GM10248 (cell line): ENCODE measurements at regions not wholly inside any gene's neighbourhood (a gene's known extent, or its start where the extent isn't known, plus 50 kb on each side); places are given as distances from the start of the nearest gene placed in this dataset.

Experiments
- CTCF ChIA-PET: fragments of 300-600 bp; sonication (Branson Sonifier 250); formaldehyde crosslinking; extraction: SDS; loops from one replicate; lab custom pipeline; 2021; ENCODE audit warnings: antibody characterized with exemption; lab: Yijun Ruan, JAX
- POLR2A ChIA-PET: fragments of 350-650 bp; sonication (Branson Sonifier 250); formaldehyde crosslinking; extraction: SDS; loops from one replicate; lab custom pipeline; 2020; ENCODE audit warnings: antibody characterized with exemption; lab: Yijun Ruan, JAX
- DNase-seq: peaks from one replicate; pipeline ENCODE4 v3.0.0; 2012; ENCODE audit errors: extremely low spot score
- TF ChIP-seq, protein P1 (sequence below): IDR thresholded peaks from 2 replicates; pipeline ENCODE4 v1.5.1; 2012; ENCODE audit warnings: mild to moderate bottlenecking, low read depth; ENCODE audit errors: extremely low read depth, missing control alignments, control extremely low read depth

DNA sequence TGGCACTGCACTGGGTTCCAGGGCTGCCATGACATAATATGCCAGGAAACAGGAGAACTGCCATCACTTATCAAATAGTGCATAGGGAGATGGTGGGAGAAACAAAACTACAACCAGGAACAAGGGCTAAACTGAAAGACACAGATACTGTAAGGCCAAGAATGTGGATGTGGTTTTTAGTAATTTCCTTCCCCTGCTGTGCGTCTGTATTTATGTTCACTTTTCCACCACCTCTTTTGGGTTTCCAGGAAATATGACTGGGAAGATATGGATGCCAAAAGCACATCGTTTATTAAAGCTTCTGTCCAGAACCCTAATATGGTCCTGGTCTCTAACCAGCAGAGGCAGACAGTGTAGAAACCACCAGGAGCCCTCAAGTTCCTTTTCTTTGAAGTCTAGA lies 759.7 kb upstream of the FANCL start:
- POLR2A ChIA-PET: no interaction called here
- no peak for DNase-seq
- TF ChIP-seq, protein P1, sequence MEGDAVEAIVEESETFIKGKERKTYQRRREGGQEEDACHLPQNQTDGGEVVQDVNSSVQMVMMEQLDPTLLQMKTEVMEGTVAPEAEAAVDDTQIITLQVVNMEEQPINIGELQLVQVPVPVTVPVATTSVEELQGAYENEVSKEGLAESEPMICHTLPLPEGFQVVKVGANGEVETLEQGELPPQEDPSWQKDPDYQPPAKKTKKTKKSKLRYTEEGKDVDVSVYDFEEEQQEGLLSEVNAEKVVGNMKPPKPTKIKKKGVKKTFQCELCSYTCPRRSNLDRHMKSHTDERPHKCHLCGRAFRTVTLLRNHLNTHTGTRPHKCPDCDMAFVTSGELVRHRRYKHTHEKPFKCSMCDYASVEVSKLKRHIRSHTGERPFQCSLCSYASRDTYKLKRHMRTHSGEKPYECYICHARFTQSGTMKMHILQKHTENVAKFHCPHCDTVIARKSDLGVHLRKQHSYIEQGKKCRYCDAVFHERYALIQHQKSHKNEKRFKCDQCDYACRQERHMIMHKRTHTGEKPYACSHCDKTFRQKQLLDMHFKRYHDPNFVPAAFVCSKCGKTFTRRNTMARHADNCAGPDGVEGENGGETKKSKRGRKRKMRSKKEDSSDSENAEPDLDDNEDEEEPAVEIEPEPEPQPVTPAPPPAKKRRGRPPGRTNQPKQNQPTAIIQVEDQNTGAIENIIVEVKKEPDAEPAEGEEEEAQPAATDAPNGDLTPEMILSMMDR: no peak
- CTCF ChIA-PET: interaction anchor here (1.2 kb wide), 2 partner anchors 72 to 254 kb away, joined by 3 read pairs; no protein-coding TSS in a partner anchor

- DNase-seq: no peak
- POLR2A ChIA-PET: no interaction called here
- TF ChIP-seq, protein P1: no peak
- CTCF ChIA-PET: no interaction called here
Observed at GRCh38 chr2:58992062-58992706, 751.1 kb upstream of the FANCL start.

GRCh38 chr2:58991357-58991756 lies 750.2 kb upstream of the FANCL start:
- CTCF ChIA-PET: no interaction called here

GRCh38 chr2:58985541-58985940 lies 744.4 kb upstream of the FANCL start:
- CTCF ChIA-PET: no interaction called here
- TF ChIP-seq, protein P1: no peak
- DNase-seq: no peak
- POLR2A ChIA-PET: no interaction called here

More at GRCh38 chr2:58991357-58991756, 750.2 kb upstream of the FANCL start:
- TF ChIP-seq, protein P1: no peak
- no peak for DNase-seq
- POLR2A ChIA-PET: no interaction called here

- TF ChIP-seq, protein P1: no peak
- CTCF ChIA-PET: no interaction called here
- POLR2A ChIA-PET: no interaction called here
- DNase-seq: no peak
Observed at GRCh38 chr2:58984731-58985130, 743.6 kb upstream of the FANCL start.

DNA sequence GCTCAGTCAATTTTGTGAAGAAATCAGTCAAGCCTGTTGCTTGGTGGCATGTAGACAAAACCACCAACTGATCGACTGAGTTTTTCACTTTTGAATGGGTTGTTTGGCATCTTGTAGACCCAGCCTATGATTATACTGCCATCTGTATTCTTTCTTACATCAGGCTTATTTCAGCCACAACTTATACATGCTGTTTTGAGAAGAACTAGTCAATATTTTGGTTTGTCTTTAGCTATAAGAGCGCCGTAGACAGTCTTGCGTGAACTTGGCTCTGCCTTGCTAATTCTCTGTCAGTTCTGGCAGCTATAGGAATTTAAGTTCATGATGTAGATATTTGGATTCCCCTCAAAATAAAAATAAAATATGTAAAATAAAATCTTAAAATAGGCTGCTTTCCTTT lies 742.0 kb upstream of the FANCL start:
- ChIA-PET POLR2A (no interaction called here), CTCF (interaction anchor here (1.1 kb wide), 1 partner anchor 42 kb away, joined by 4 read pairs; no protein-coding TSS in a partner anchor)
- TF ChIP-seq, protein P1: no peak
- no peak for DNase-seq

GRCh38 chr2:58981237-58981636 lies 740.1 kb upstream of the FANCL start:
- DNase-seq: no peak
- ChIA-PET CTCF (interaction anchor here (1.4 kb wide), 1 partner anchor 9 kb away, joined by 4 read pairs; no protein-coding TSS in a partner anchor), POLR2A (no interaction called here)
- TF ChIP-seq, protein P1: no peak
